GM12878 (cell line): ENCODE measurements at regions not wholly inside any gene's neighbourhood (a gene's known extent, or its start where the extent isn't known, plus 50 kb on each side); places are given as distances from the start of the nearest gene placed in this dataset.

ENCODE experiments used
- ATAC-seq: fragments of 200-7000 bp; cut with Tn5 transposase; 3 replicates; pipeline ENCODE4 v1.9.1; 2020; ENCODE audit warnings: mild to moderate bottlenecking, moderate library complexity
- BruUV-seq: library from RNA; stranded (reverse); fragments of 400-500 nt; replicated peaks from 2 replicates; lab custom pipeline; 2021; lab: Mats Ljungman, UMichigan
- CTCF ChIA-PET: fragments of 300-600 bp; sonication (Branson Sonifier 250); formaldehyde crosslinking; extraction: SDS; loops from one replicate; lab custom pipeline; 2021; ENCODE audit warnings: inconsistent platforms; lab: Yijun Ruan, JAX
- POLR2A ChIA-PET: fragments of 350-600 bp; formaldehyde crosslinking; extraction: SDS; loops from one replicate; lab custom pipeline; 2021; ENCODE audit warnings: inconsistent platforms; lab: Charles Lee
- RAD21 ChIA-PET: fragments of 300-600 bp; sonication (Branson Sonifier 250); formaldehyde crosslinking; loops from one replicate; lab custom pipeline; 2023; ENCODE audit warnings: antibody characterized with exemption; ENCODE audit not compliant: unreplicated experiment; lab: Charles Lee
- SMC1A ChIA-PET: fragments of 300-600 bp; sonication (Branson Sonifier 250); formaldehyde crosslinking; loops from one replicate; lab custom pipeline; 2023; ENCODE audit not compliant: unreplicated experiment, uncharacterized antibody; lab: Charles Lee
- DNase-seq: peaks from one replicate; pipeline ENCODE4 v3.0.0-alpha.2; 2011; ENCODE audit warnings: low read depth, low spot score
- FAIRE-seq: peaks from 3 replicates; lab custom pipeline; 2011; peaks lifted over from hg19 to GRCh38; lab: Jason Lieb, UNC
- H2AFZ ChIP-seq: 2 replicates; pipeline ENCODE4 v1.6.0; 2011; ENCODE audit warnings: low read depth, low read length, control low read depth; ENCODE audit not compliant: control insufficient read depth
- H3K27ac ChIP-seq: 2 replicates; pipeline ENCODE4 v1.5.1; 2011; ENCODE audit warnings: control low read depth; ENCODE audit not compliant: control insufficient read depth, insufficient read depth
- H3K27me3 ChIP-seq, 2 experiments: replicated peaks in 1 of 2; 2 replicates each; pipeline versions ENCODE4 v1.6.0 to v1.6.1; 2011; ENCODE audit warnings: low read length in 1 of 2; ENCODE audit not compliant: control insufficient read depth in 2 of 2, insufficient read depth in 2 of 2
- H3K36me3 ChIP-seq, 2 experiments: 2 replicates each; pipeline ENCODE4 v1.5.1; 2011; ENCODE audit warnings: low read length in 1 of 2; ENCODE audit not compliant: control insufficient read depth in 2 of 2, insufficient read depth in 2 of 2
- H3K4me1 ChIP-seq: 2 replicates; pipeline ENCODE4 v1.6.1; 2011; ENCODE audit warnings: mild to moderate bottlenecking, low read length, moderate library complexity, mixed read lengths; ENCODE audit not compliant: control insufficient read depth, insufficient read depth
- H3K4me2 ChIP-seq: 2 replicates; pipeline ENCODE4 v1.6.0; 2011; ENCODE audit warnings: control low read depth; ENCODE audit not compliant: control insufficient read depth, insufficient read depth
- H3K4me3 ChIP-seq: fragments of 200-600 bp; sonication (generic); 2 replicates; pipeline ENCODE4 v1.5.1; 2016
- H3K79me2 ChIP-seq: 2 replicates; pipeline ENCODE4 v1.6.0; 2011; ENCODE audit warnings: low read length; ENCODE audit not compliant: control insufficient read depth, insufficient read depth
- H3K9ac ChIP-seq: 2 replicates; pipeline ENCODE4 v1.8.0; 2011; ENCODE audit warnings: low read length, control low read depth, mixed read lengths; ENCODE audit not compliant: control insufficient read depth, insufficient read depth
- H3K9me3 ChIP-seq: replicated peaks from 3 replicates; pipeline ENCODE4 v1.5.1; 2011; ENCODE audit warnings: mild to moderate bottlenecking, low read length; ENCODE audit not compliant: control insufficient read depth, insufficient read depth
- H4K20me1 ChIP-seq: 2 replicates; pipeline ENCODE4 v1.6.0; 2011; ENCODE audit not compliant: control insufficient read depth, insufficient read depth
- BHLHE40 ChIP-seq, 2 experiments: fragments of 450-650 bp in 1 of 2; IDR thresholded peaks; 2 replicates each; pipeline ENCODE4 v1.6.1; 2011 to 2017; ENCODE audit warnings: low read depth in 2 of 2, borderline replicate concordance in 1 of 2, improper control_type of control experiment in 1 of 2, low read length in 1 of 2, mild to moderate bottlenecking in 1 of 2
- CHD1 ChIP-seq: IDR thresholded peaks from 2 replicates; pipeline ENCODE4 v1.6.1; 2012; ENCODE audit warnings: low read depth, low read length, improper control_type of control experiment
- IRF4 ChIP-seq: IDR thresholded peaks from 2 replicates; pipeline ENCODE4 v1.6.1; 2011; ENCODE audit warnings: low read depth, low read length
- RCOR1 ChIP-seq: conservative IDR thresholded peaks from 2 replicates; pipeline ENCODE4 v1.6.1; 2012; ENCODE audit warnings: low read depth, low read length, improper control_type of control experiment
- SIN3A ChIP-seq: IDR thresholded peaks from 2 replicates; pipeline ENCODE4 v1.6.1; 2012; ENCODE audit warnings: low read depth, low read length, improper control_type of control experiment
- SMAD1 ChIP-seq: fragments of 450-650 bp; IDR thresholded peaks from 2 replicates; pipeline ENCODE4 v1.6.1; 2018; ENCODE audit warnings: mild to moderate bottlenecking, low read depth; ENCODE audit not compliant: partially characterized antibody
- USF1 ChIP-seq: IDR thresholded peaks from 2 replicates; pipeline ENCODE4 v1.6.1; 2011; ENCODE audit warnings: borderline replicate concordance, low read depth, mild to moderate bottlenecking, moderate library complexity, mixed read lengths, low read length; ENCODE audit not compliant: insufficient read depth; ENCODE audit errors: extremely low read length
- WRNIP1 ChIP-seq: IDR thresholded peaks from 2 replicates; pipeline ENCODE4 v1.6.1; 2011; ENCODE audit warnings: low read depth, low read length, improper control_type of control experiment, borderline replicate concordance
- ZNF24 ChIP-seq: fragments of 450-650 bp; IDR thresholded peaks from 2 replicates; pipeline ENCODE4 v1.6.1; 2017; ENCODE audit warnings: antibody characterized with exemption, mild to moderate bottlenecking
- ZNF274 ChIP-seq: IDR thresholded peaks from one replicate; pipeline ENCODE4 v1.8.0; 2011; ENCODE audit not compliant: insufficient read length, insufficient read depth
- WGBS: methylation state at CpG from one replicate; pipeline ENCODE4 v1.1.6; 2016; ENCODE audit warnings: low lambda C conversion rate; ENCODE audit not compliant: insufficient replicate concordance, insufficient coverage; ENCODE audit errors: missing lambda C conversion rate; 5-methylcytosine and 5-hydroxymethylcytosine counted together
- in situ Hi-C: fragments of 300-500 bp; cut with MboI; formaldehyde crosslinking; loops from 9 replicates; pipeline ENCODE4 v1.14.3; 2018; ENCODE audit warnings: mixed read lengths
- intact Hi-C: fragments of 100-400 bp; cut with micrococcal nuclease; formaldehyde crosslinking; loops from one replicate; pipeline ENCODE4 v1.14.2; 2022; ENCODE audit not compliant: unreplicated experiment

- no peak overlapping the region for H2AFZ ChIP-seq
- in situ Hi-C loops, result no loop called here
- ChIA-PET CTCF (no interaction called here), POLR2A (no interaction called here), SMC1A (no interaction called here), RAD21 (no interaction called here)
- H4K20me1 ChIP-seq, result no peaks in the 10 kb centered on the region
- no peak for TF ChIP-seq IRF4
- TF ChIP-seq SIN3A, result no peak
- no peak for TF ChIP-seq BHLHE40 (IDR thresholded peaks at IDR 0.05; ENCODE audit: borderline replicate concordance in 1 of 2, low read depth in 2 of 2, low read length in 1 of 2)
- TF ChIP-seq RCOR1, result no peak
- no peak for TF ChIP-seq SMAD1
- no peak for TF ChIP-seq WRNIP1
- TF ChIP-seq USF1, result no peak
- 5% methylated on average over 2 of the region's 2 CpGs for WGBS
- no peaks in the 10 kb centered on the region for H3K9me3 ChIP-seq
- H3K4me2 ChIP-seq, result no peak overlapping the region
- no peak overlapping the region for H3K27ac ChIP-seq
- no peaks in the 10 kb centered on the region for H3K27me3 ChIP-seq
- no peak for DNase-seq
- no peak for ATAC-seq
- H3K9ac ChIP-seq, result no peak overlapping the region
- intact Hi-C loops, result no loop called here
- H3K36me3 ChIP-seq, result no peaks in the 10 kb centered on the region
- FAIRE-seq, result no peak
- no TSS peak for BruUV-seq
- no peaks in the 10 kb centered on the region for H3K79me2 ChIP-seq
- no peak overlapping the region for H3K4me3 ChIP-seq
- H3K4me1 ChIP-seq, result no peaks in the 10 kb centered on the region
Measured at GRCh38 chr12:115064296-115064695, 380.3 kb upstream of the TBX3 start.

GRCh38 chr12:115062741-115063140 is 378.8 kb upstream of the TBX3 start:
- intact Hi-C loops (no loop called here), in situ Hi-C loops (no loop called here)
- Histone ChIP-seq H3K4me2 (no peak overlapping the region), H3K4me3 (no peak overlapping the region), H3K36me3 (no peaks in the 10 kb centered on the region), H2AFZ (no peak overlapping the region), H3K27me3 (no peaks in the 10 kb centered on the region), H3K4me1 (no peaks in the 10 kb centered on the region), H4K20me1 (no peaks in the 10 kb centered on the region), H3K9me3 (no peaks in the 10 kb centered on the region), H3K79me2 (no peaks in the 10 kb centered on the region), H3K27ac (no peak overlapping the region), H3K9ac (no peak overlapping the region)
- ChIA-PET CTCF (interaction anchor here (0.6 kb wide), 1 partner anchor 303 kb away, joined by 3 read pairs; no protein-coding TSS in a partner anchor), POLR2A (interaction anchor here (0.6 kb wide), 1 partner anchor 43 kb away, joined by 3 read pairs; no protein-coding TSS in a partner anchor), SMC1A (interaction anchor here (0.7 to 1.1 kb wide), 3 partner anchors 8 to 139 kb away, joined by 3 to 4 read pairs (median 3); no protein-coding TSS in a partner anchor), RAD21 (no interaction called here)
- no TSS peak for BruUV-seq
- WGBS, result 14% methylated on average over 5 of the region's 5 CpGs
- DNase-seq, result no peak
- ATAC-seq, result no peak
- no peak for FAIRE-seq
- TF ChIP-seq CHD1 (no peak), ZNF24 (no peak), ZNF274 (no peak)
